ENCODE measurements at regions not wholly inside any gene's neighbourhood (a gene's known extent, or its start where the extent isn't known, plus 50 kb on each side); places are given as distances from the start of the nearest gene placed in this dataset.
"Not testable (repeated sequence)": the region's sequence is repeated elsewhere in the genome, so short reads cannot be mapped to it uniquely, and the experiment has no call there.

GRCh38 chr14:106116339-106116930 lies 590.1 kb downstream of the TMEM121 start:
- not testable (repeated sequence) for DNase-seq

GRCh38 chr14:106120101-106120500 lies 593.7 kb downstream of the TMEM121 start:
- DNase-seq: no peak

GRCh38 chr14:106129274-106129673 lies 602.9 kb downstream of the TMEM121 start:
- no peak for DNase-seq

- not testable (repeated sequence) for DNase-seq
Observed at GRCh38 chr14:106129904-106130661, 603.7 kb downstream of the TMEM121 start.

- not testable (repeated sequence) for DNase-seq
Observed at GRCh38 chr14:106133126-106133525, 606.7 kb downstream of the TMEM121 start.

- DNase-seq: no peak
Observed at GRCh38 chr14:106134886-106135285, 608.5 kb downstream of the TMEM121 start.

GRCh38 chr14:106141242-106142220 lies 615.1 kb downstream of the TMEM121 start:
- DNase-seq: no peak

GRCh38 chr14:106145731-106146130 lies 619.3 kb downstream of the TMEM121 start:
- DNase-seq: not testable (repeated sequence)

- not testable (repeated sequence) for DNase-seq
Observed at GRCh38 chr14:106153362-106153955, 627.1 kb downstream of the TMEM121 start.

- DNase-seq: no peak
Observed at GRCh38 chr14:106163316-106163715, 636.9 kb downstream of the TMEM121 start.

GRCh38 chr14:106163812-106164211 lies 637.4 kb downstream of the TMEM121 start:
- DNase-seq: not testable (repeated sequence)

GRCh38 chr14:106166232-106166631 lies 639.8 kb downstream of the TMEM121 start:
- no peak for DNase-seq

- no peak for DNase-seq
Observed at GRCh38 chr14:106166650-106167204, 640.3 kb downstream of the TMEM121 start.

- DNase-seq: not testable (repeated sequence)
Observed at GRCh38 chr14:106170163-106170658, 643.8 kb downstream of the TMEM121 start.

GRCh38 chr14:106174206-106174605 lies 647.8 kb downstream of the TMEM121 start:
- DNase-seq: no peak

GRCh38 chr14:106177266-106178246 lies 651.2 kb downstream of the TMEM121 start:
- not testable (repeated sequence) for DNase-seq

- DNase-seq: no peak
Observed at GRCh38 chr14:106179761-106180160, 653.4 kb downstream of the TMEM121 start.

GRCh38 chr14:106184771-106185170 lies 658.4 kb downstream of the TMEM121 start:
- DNase-seq: not testable (repeated sequence)

- DNase-seq: not testable (repeated sequence)
Observed at GRCh38 chr14:106185174-106185836, 658.9 kb downstream of the TMEM121 start.

- DNase-seq: no peak
Observed at GRCh38 chr14:106185837-106186233, 659.5 kb downstream of the TMEM121 start.

Data from NCI-H1436 treated with DMSO at 0.1 percent for 48 hours (cell line).